Lung (tissue), 11 donors: ENCODE measurements at regions not wholly inside any gene's neighbourhood (a gene's known extent, or its start where the extent isn't known, plus 50 kb on each side); places are given as distances from the start of the nearest gene placed in this dataset.

Source experiments
- ATAC-seq: fragments of 200-7000 bp; cut with Tn5 transposase; one replicate; pipeline ENCODE4 v1.9.1; 2020; ENCODE audit warnings: moderate number of reproducible peaks; ENCODE audit not compliant: insufficient read depth, low FRiP score
- DNase-seq, 3 donors: peaks; one replicate each; pipeline ENCODE4 v3.0.0-alpha.2; 2013 to 2017
- H3K27ac ChIP-seq, 2 donors: one replicate each; pipeline ENCODE4 v1.5.1; 2013; ENCODE audit warnings: mild to moderate bottlenecking in 2 of 2, moderate library complexity in 2 of 2, control low read depth in 1 of 2, inconsistent platforms in 1 of 2, low read depth in 1 of 2, low read length in 1 of 2
- H3K27me3 ChIP-seq, 3 donors: one replicate each; pipeline ENCODE4 v1.5.1; 2013; ENCODE audit warnings: low read length in 2 of 3; ENCODE audit not compliant: control insufficient read depth in 3 of 3, insufficient read depth in 3 of 3
- H3K36me3 ChIP-seq, 4 donors: one replicate each; pipeline ENCODE4 v1.5.1; 2013; ENCODE audit warnings: low read length in 4 of 4, mild to moderate bottlenecking in 1 of 4, moderate library complexity in 1 of 4; ENCODE audit not compliant: control insufficient read depth in 4 of 4, insufficient read depth in 4 of 4
- H3K4me1 ChIP-seq, 5 donors: one replicate each; pipeline ENCODE4 v1.5.1; 2013; ENCODE audit warnings: low read length in 5 of 5, mild to moderate bottlenecking in 2 of 5, moderate library complexity in 1 of 5; ENCODE audit not compliant: control insufficient read depth in 5 of 5, insufficient read depth in 5 of 5
- H3K4me3 ChIP-seq: one replicate; pipeline ENCODE4 v1.5.1; 2013; ENCODE audit warnings: mild to moderate bottlenecking, control low read depth, moderate library complexity
- H3K9ac ChIP-seq, 2 donors: one replicate each; pipeline ENCODE4 v1.5.1; 2013; ENCODE audit warnings: low read length in 2 of 2, control low read depth in 1 of 2; ENCODE audit not compliant: insufficient read depth in 1 of 2
- H3K9me3 ChIP-seq, 4 donors: one replicate each; pipeline ENCODE4 v1.5.1; 2013; ENCODE audit warnings: low read length in 3 of 4, mild to moderate bottlenecking in 1 of 4, moderate library complexity in 1 of 4; ENCODE audit not compliant: control insufficient read depth in 4 of 4, insufficient read depth in 3 of 4
- WGBS, 2 donors: extraction: QIAGEN DNeasy Blood & Tissue Kit; methylation state at CpG; one replicate each; pipeline ENCODE4 v1.1.7; 2013; 5-methylcytosine and 5-hydroxymethylcytosine counted together
- TF ChIP-seq, protein P1 (sequence below): IDR thresholded peaks from 2 replicates; pipeline ENCODE4 v1.5.1; 2012; ENCODE audit warnings: mild to moderate bottlenecking; ENCODE audit errors: control extremely low read depth, extremely low read depth
- donor health status: control.
- donor health status: control.
- donor health status: Bipolar disorder and iron deficiency.
- donor health status: healthy.
- donor health status: DM: yes; HTN: yes; CAD: no.

DNA sequence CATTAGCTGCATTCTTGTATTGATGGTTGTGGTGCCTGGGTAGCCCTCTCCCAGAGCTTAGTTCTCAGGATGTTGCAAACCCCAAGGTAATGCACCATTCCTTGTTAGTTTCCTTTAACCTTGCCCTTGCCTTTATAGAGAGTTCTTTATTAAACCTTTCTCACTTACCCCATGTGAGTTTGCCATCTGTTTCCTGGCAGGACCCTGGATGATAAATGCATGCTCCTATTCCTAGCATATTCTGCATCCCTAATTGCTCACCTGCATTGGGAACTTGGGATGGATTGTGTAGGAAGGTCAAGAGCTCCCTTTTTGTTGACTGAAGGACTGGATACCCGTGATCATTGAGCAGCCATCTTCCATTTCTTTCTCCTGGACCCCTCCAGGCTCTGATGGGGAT is 59.9 kb upstream of the AP1S2 start:
- H3K4me1 ChIP-seq, result no peaks in the 10 kb centered on the region
- H3K4me3 ChIP-seq, result no peak overlapping the region
- no peak overlapping the region for H3K9ac ChIP-seq
- peaks cover 0 to 3% (median 0%) of the 10 kb centered on the region in 4 donors for H3K9me3 ChIP-seq
- 83 to 100% methylated on average over 1 of the region's 1 CpG for WGBS, 2 donors
- H3K36me3 ChIP-seq, result no peaks in the 10 kb centered on the region
- ATAC-seq (no peak), DNase-seq (no peak)
- H3K27me3 ChIP-seq, result peaks cover 0 to 54% (median 38%) of the 10 kb centered on the region in 3 donors
- TF ChIP-seq, protein P1, sequence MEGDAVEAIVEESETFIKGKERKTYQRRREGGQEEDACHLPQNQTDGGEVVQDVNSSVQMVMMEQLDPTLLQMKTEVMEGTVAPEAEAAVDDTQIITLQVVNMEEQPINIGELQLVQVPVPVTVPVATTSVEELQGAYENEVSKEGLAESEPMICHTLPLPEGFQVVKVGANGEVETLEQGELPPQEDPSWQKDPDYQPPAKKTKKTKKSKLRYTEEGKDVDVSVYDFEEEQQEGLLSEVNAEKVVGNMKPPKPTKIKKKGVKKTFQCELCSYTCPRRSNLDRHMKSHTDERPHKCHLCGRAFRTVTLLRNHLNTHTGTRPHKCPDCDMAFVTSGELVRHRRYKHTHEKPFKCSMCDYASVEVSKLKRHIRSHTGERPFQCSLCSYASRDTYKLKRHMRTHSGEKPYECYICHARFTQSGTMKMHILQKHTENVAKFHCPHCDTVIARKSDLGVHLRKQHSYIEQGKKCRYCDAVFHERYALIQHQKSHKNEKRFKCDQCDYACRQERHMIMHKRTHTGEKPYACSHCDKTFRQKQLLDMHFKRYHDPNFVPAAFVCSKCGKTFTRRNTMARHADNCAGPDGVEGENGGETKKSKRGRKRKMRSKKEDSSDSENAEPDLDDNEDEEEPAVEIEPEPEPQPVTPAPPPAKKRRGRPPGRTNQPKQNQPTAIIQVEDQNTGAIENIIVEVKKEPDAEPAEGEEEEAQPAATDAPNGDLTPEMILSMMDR, result no peak
- H3K27ac ChIP-seq, result no peak overlapping the region

DNA sequence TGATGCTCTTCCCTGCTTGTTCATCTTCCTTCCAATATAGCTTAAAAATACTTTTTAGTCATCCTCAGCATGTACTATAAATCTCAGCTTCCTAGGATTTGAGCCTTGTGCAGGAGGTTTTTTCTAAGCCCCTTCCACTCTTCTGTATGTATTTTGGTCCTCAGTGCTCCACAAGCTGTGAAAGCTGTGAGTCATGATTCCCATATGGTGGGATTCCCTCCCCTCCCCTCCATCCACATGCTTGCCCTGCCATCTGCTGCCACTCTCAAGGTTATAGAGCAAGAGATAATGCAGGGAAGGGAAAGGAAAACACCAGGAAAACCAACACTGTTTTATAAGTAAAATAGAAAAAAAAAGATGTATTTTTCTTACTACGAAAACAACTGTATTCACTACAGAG is 58.5 kb upstream of the AP1S2 start:
- Histone ChIP-seq H3K9me3 (peaks cover 0 to 3% (median 0%) of the 10 kb centered on the region in 4 donors), H3K9ac (no peak overlapping the region), H3K27me3 (peaks cover 0 to 56% (median 41%) of the 10 kb centered on the region in 3 donors), H3K36me3 (no peaks in the 10 kb centered on the region), H3K27ac (no peak overlapping the region), H3K4me1 (peaks cover 0 to 9% (median 0%) of the 10 kb centered on the region in 5 donors), H3K4me3 (no peak overlapping the region)
- DNase-seq (peak in 2 of 3 donors; percentile 21 to 25), ATAC-seq (no peak)
- WGBS, 2 donors, result 100% methylated on average over 1 of the region's 1 CpG
- TF ChIP-seq, protein P1, result no peak

DNA sequence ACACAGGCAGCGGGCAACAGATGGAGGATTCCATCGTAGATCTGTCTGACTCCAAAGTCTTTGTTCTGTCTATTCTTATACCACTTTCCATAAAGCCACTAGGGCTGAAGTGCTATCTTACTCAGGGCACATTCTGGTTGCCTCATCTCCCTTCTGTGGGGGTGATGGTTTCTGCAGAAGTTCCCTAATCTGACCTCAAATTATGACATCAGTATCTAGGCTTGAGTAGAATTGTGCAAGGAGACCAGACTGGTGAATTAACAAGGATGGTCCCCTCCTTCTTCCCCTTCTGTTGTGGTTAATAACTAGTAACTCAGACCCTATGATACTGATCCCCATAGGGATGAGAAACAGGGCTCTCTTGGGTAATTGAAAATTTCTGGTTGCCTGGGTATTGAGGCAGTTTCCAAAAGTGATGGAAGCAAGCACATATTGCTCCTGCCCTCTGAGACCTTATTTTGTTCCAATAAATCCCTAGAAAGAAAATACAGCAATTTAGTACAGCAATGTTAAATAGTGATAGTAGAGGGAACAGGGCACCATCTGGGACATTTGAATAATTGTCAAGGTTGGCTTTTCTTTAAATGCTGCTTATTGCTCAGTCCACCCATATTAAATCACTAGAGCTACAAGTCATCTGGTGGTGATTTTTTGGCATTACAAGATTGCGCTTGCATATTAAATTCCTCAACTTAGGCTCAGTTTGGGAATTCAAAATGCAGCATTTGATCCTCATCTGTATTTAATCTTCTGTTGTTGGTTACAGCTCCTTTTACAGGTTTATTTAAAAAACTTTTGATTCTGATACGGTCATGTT is 57.3 kb upstream of the AP1S2 start:
- H3K9me3 ChIP-seq, result no peaks in the 10 kb centered on the region
- ATAC-seq (peak; percentile 67), DNase-seq (no peak)
- 66 to 83% methylated on average over 4 of the region's 4 CpGs for WGBS, 2 donors
- no peak overlapping the region for H3K27ac ChIP-seq
- no peak overlapping the region for H3K4me3 ChIP-seq
- H3K27me3 ChIP-seq, result peaks cover 0 to 51% (median 42%) of the 10 kb centered on the region in 3 donors
- H3K36me3 ChIP-seq, result no peaks in the 10 kb centered on the region
- TF ChIP-seq, protein P1, result no peak
- H3K9ac ChIP-seq, result no peak overlapping the region
- peaks cover 0 to 9% (median 0%) of the 10 kb centered on the region in 5 donors for H3K4me1 ChIP-seq

DNA sequence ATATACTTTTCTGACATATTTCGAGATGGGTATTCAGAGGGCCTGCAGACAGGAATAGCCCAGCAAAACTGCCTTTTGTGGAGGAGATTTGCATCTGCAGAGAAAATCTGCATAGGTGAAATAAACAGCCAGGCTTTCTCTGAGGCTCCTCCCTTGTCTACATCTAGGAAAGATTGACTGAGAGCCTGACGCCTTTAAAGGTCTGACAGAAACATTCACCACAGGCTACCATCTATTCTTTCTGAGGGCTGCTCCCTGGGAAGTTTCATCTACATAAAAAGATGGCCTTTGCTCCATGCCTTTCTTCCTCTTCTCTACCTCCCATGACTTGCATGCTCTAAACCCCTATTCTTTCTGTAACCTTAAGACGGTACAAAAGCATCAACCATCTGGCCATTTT is 55.0 kb upstream of the AP1S2 start:
- H3K4me1 ChIP-seq, result peaks cover 0 to 18% (median 4%) of the 10 kb centered on the region in 5 donors
- no peak for DNase-seq
- no peak overlapping the region for H3K9ac ChIP-seq
- H3K27me3 ChIP-seq, result peaks cover 0 to 46% (median 32%) of the 10 kb centered on the region in 3 donors
- TF ChIP-seq, protein P1, result no peak
- H3K4me3 ChIP-seq, result no peak overlapping the region
- no peaks in the 10 kb centered on the region for H3K36me3 ChIP-seq
- no peak overlapping the region for H3K27ac ChIP-seq
- H3K9me3 ChIP-seq, result no peaks in the 10 kb centered on the region
- ATAC-seq, result no peak
- WGBS, 2 donors, result 56 to 88% methylated on average over 3 of the region's 3 CpGs
